GM19193 (cell line): ENCODE measurements at regions not wholly inside any gene's neighbourhood (a gene's known extent, or its start where the extent isn't known, plus 50 kb on each side); places are given as distances from the start of the nearest gene placed in this dataset.

ENCODE experiments used
- POLR2A ChIP-seq: IDR thresholded peaks from 4 replicates; pipeline ENCODE4 v1.6.1; 2011; ENCODE audit not compliant: insufficient read depth, insufficient read length; ENCODE audit errors: extremely low read depth

GRCh38 chr14:34126586-34126985, 175.7 kb upstream of the EGLN3 start:
- TF ChIP-seq POLR2A = no peak

GRCh38 chr14:34124585-34124984, 173.7 kb upstream of the EGLN3 start:
- no peak for TF ChIP-seq POLR2A

GRCh38 chr14:34122650-34123049, 171.8 kb upstream of the EGLN3 start:
- TF ChIP-seq POLR2A = no peak

GRCh38 chr14:34122081-34122480, 171.2 kb upstream of the EGLN3 start:
- no peak for TF ChIP-seq POLR2A

GRCh38 chr14:34120185-34120977, 169.5 kb upstream of the EGLN3 start:
- TF ChIP-seq POLR2A = no peak

- no peak for TF ChIP-seq POLR2A
Measured at GRCh38 chr14:34119107-34119858, 168.4 kb upstream of the EGLN3 start.

GRCh38 chr14:34113991-34114390, 163.1 kb upstream of the EGLN3 start:
- no peak for TF ChIP-seq POLR2A

- no peak for TF ChIP-seq POLR2A
Measured at GRCh38 chr14:34113005-34113511, 162.2 kb upstream of the EGLN3 start.

GRCh38 chr14:34111953-34112352, 161.1 kb upstream of the EGLN3 start:
- no peak for TF ChIP-seq POLR2A

- TF ChIP-seq POLR2A = no peak
Measured at GRCh38 chr14:34111505-34111904, 160.6 kb upstream of the EGLN3 start.

GRCh38 chr14:34110531-34110930, 159.7 kb upstream of the EGLN3 start:
- TF ChIP-seq POLR2A = no peak

GRCh38 chr14:34107441-34107840, 156.6 kb upstream of the EGLN3 start:
- no peak for TF ChIP-seq POLR2A

- no peak for TF ChIP-seq POLR2A
Measured at GRCh38 chr14:34106310-34106709, 155.4 kb upstream of the EGLN3 start.

GRCh38 chr14:34104489-34105397, 153.9 kb upstream of the EGLN3 start:
- no peak for TF ChIP-seq POLR2A

- TF ChIP-seq POLR2A = no peak
Measured at GRCh38 chr14:34103176-34103575, 152.3 kb upstream of the EGLN3 start.
